Brain microvascular endothelial cell (primary cell): ENCODE measurements at regions not wholly inside any gene's neighbourhood (a gene's known extent, or its start where the extent isn't known, plus 50 kb on each side); places are given as distances from the start of the nearest gene placed in this dataset.

Experiments
- DNase-seq: peaks from one replicate; pipeline ENCODE4 v3.0.0-alpha.2; 2020
- H3K27ac ChIP-seq: fragments of 250-450 bp; sonication (Bioruptor Pico); 2 replicates; pipeline ENCODE4 v1.5.1; 2020; ENCODE audit warnings: mild to moderate bottlenecking, moderate library complexity
- H3K27me3 ChIP-seq: fragments of 250-450 bp; sonication (Bioruptor Pico); replicated peaks from 2 replicates; pipeline ENCODE4 v1.5.1; 2020; ENCODE audit warnings: mild to moderate bottlenecking
- H3K36me3 ChIP-seq: fragments of 250-450 bp; sonication (Bioruptor Pico); replicated peaks from 2 replicates; pipeline ENCODE4 v1.5.1; 2020; ENCODE audit warnings: mild to moderate bottlenecking
- H3K4me3 ChIP-seq: 2 replicates; pipeline ENCODE4 v1.5.1; 2011; ENCODE audit warnings: low read depth, mild to moderate bottlenecking, control low read depth, low read length, moderate library complexity
- in situ Hi-C: cut with HindIII; loops from 2 replicates; pipeline ENCODE4 v1.10.0; 2017; ENCODE audit warnings: low sequenced_read_pairs, low pct_ligation_motif_present
- TF ChIP-seq, protein P1 (sequence below): IDR thresholded peaks from 2 replicates; pipeline ENCODE4 v1.5.1; 2011; ENCODE audit warnings: low read depth, mild to moderate bottlenecking, moderate library complexity, low read length, control low read depth, inconsistent platforms; ENCODE audit errors: missing control alignments

- in situ Hi-C loops = no loop called here
- no peaks in the 10 kb centered on the region for H3K27me3 ChIP-seq
- H3K4me3 ChIP-seq = no peak overlapping the region
- no peaks in the 10 kb centered on the region for H3K36me3 ChIP-seq
- no peak overlapping the region for H3K27ac ChIP-seq
- DNase-seq = no peak
- TF ChIP-seq, protein P1, sequence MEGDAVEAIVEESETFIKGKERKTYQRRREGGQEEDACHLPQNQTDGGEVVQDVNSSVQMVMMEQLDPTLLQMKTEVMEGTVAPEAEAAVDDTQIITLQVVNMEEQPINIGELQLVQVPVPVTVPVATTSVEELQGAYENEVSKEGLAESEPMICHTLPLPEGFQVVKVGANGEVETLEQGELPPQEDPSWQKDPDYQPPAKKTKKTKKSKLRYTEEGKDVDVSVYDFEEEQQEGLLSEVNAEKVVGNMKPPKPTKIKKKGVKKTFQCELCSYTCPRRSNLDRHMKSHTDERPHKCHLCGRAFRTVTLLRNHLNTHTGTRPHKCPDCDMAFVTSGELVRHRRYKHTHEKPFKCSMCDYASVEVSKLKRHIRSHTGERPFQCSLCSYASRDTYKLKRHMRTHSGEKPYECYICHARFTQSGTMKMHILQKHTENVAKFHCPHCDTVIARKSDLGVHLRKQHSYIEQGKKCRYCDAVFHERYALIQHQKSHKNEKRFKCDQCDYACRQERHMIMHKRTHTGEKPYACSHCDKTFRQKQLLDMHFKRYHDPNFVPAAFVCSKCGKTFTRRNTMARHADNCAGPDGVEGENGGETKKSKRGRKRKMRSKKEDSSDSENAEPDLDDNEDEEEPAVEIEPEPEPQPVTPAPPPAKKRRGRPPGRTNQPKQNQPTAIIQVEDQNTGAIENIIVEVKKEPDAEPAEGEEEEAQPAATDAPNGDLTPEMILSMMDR = no peak
Measured at GRCh38 chr2:62596061-62596921, 90.3 kb upstream of the TMEM17 start.

DNA sequence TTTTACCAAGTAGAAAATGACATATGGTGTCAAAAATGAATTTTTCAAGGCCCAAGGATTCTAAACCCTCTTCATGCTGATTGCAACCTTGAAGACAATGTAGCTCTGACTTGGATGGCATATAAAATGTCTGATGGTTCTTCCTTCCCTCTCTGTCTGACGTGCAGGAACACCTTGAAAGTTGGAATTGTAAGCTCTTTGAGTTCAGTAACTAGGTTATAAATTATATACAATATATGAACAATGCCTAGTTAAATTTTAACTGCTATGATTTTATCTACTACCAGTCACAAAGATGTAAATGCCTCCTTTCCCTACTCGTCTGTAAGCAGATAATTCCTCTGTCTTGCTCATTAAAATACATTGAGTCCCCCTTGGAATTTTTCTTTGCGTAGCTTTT lies 89.5 kb upstream of the TMEM17 start:
- DNase-seq = no peak
- in situ Hi-C loops = no loop called here
- no peak overlapping the region for H3K27ac ChIP-seq
- no peaks in the 10 kb centered on the region for H3K27me3 ChIP-seq
- TF ChIP-seq, protein P1 = no peak
- H3K4me3 ChIP-seq = no peak overlapping the region
- H3K36me3 ChIP-seq = no peaks in the 10 kb centered on the region

DNA sequence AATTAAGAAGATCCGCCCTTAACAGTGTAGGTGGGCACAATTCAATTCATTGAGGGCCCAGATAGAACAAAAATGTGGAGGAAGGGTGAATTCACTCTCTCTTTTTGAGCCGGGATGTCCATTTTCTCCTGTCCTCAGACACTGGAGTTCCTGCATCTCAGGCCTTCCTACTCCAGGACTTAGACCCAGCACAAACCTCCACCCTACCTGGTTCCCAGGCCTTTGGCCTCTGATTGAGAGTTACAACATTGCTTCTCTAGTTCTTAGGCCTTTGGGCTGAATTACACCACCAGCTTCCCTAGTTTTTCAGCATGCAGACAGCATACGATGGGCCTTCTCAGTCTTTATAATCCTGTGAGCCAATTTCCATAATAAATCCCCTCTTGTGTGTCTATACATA lies 87.8 kb upstream of the TMEM17 start:
- Histone ChIP-seq H3K4me3 (no peak overlapping the region), H3K27me3 (no peaks in the 10 kb centered on the region), H3K27ac (no peak overlapping the region), H3K36me3 (no peaks in the 10 kb centered on the region)
- no peak for DNase-seq
- in situ Hi-C loops = no loop called here
- TF ChIP-seq, protein P1 = no peak

DNA sequence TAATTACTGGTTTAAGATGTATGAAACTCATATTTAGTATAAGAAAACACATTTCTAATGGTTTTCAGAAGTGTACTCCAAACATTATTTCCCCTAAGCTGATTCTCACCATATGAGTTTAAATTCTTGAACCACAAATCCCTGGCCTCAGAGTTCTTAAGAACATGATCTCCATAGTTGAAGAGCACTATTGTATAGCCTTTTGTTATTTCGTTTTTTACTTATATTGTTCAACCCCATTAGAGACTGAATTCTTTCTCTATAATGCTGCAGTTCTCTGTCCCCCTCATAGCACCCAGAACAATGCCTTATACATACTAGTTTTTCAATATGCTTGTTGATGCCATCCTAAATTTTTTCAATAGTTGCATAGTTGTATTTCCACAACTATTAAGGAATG lies 85.5 kb upstream of the TMEM17 start:
- DNase-seq = no peak
- TF ChIP-seq, protein P1 = no peak
- in situ Hi-C loops = no loop called here

GRCh38 chr2:62589691-62590356 lies 83.8 kb upstream of the TMEM17 start:
- Histone ChIP-seq H3K36me3 (no peaks in the 10 kb centered on the region), H3K27ac (no peak overlapping the region), H3K27me3 (no peaks in the 10 kb centered on the region), H3K4me3 (no peak overlapping the region)
- TF ChIP-seq, protein P1 = no peak
- no peak for DNase-seq
- in situ Hi-C loops = no loop called here

More for the DNA sequence above, 85.5 kb upstream of the TMEM17 start:
- H3K27ac ChIP-seq = no peak overlapping the region
- no peak overlapping the region for H3K4me3 ChIP-seq
- no peaks in the 10 kb centered on the region for H3K36me3 ChIP-seq
- no peaks in the 10 kb centered on the region for H3K27me3 ChIP-seq

DNA sequence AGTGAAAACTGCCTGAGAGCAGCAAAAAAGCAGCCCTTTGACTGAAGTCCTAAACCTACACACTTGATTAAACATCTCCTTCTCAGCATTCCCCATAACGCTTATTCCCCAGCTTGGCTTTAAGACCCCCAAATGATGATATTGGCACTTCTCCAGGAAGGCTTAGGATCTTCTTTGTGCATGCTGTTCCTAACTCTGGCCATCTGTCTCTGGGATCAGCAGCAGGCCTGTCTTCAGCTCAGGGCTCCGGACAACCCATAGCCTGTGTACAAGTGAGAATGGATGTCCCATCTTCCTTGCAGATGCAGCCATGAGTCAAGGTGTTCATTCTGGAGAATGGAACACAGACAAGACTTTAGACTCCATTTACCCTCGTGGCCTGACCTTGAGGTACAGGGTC lies 81.6 kb upstream of the TMEM17 start:
- Histone ChIP-seq H3K27ac (no peak overlapping the region), H3K36me3 (no peaks in the 10 kb centered on the region), H3K4me3 (no peak overlapping the region), H3K27me3 (no peaks in the 10 kb centered on the region)
- TF ChIP-seq, protein P1 = no peak
- in situ Hi-C loops = no loop called here
- DNase-seq = no peak
